ENCODE measurements at regions not wholly inside any gene's neighbourhood (a gene's known extent, or its start where the extent isn't known, plus 50 kb on each side); places are given as distances from the start of the nearest gene placed in this dataset.

GRCh38 chr2:104050656-104051242, 803.2 kb upstream of the POU3F3 start:
- TF ChIP-seq CTCF (IDR thresholded peaks at IDR 0.05; ENCODE audit: poor library complexity), result no peak
- TF ChIP-seq EZH2 (IDR thresholded peaks at IDR 0.05; ENCODE audit: borderline replicate concordance), result no peak
